Cardiac fibroblast (primary cell): ENCODE measurements at regions not wholly inside any gene's neighbourhood (a gene's known extent, or its start where the extent isn't known, plus 50 kb on each side); places are given as distances from the start of the nearest gene placed in this dataset.
A peak's percentile ranks its signal among the peaks of the same experiment; 100 is the strongest.

ENCODE experiments used
- DNase-seq, 2 donors: peaks; one replicate each; pipeline versions ENCODE4 v3.0.0 to v3.0.0-alpha.2; 2010; ENCODE audit warnings: low read depth in 2 of 2
- H3K4me3 ChIP-seq, 2 donors: replicated peaks in 1 of 2; 1 replicate in 1 of 2; 2 replicates in 1 of 2; pipeline ENCODE4 v1.5.1; 2011; ENCODE audit warnings: low read depth in 2 of 2, low read length in 2 of 2, mild to moderate bottlenecking in 2 of 2, moderate library complexity in 1 of 2
- CTCF ChIP-seq: IDR thresholded peaks from one replicate; pipeline ENCODE4 v1.5.1; 2011; ENCODE audit warnings: low read depth, mild to moderate bottlenecking, low read length, inconsistent platforms

- TF ChIP-seq CTCF = no peak
- no peak overlapping the region for H3K4me3 ChIP-seq
- DNase-seq = peak in 1 of 2 donors; percentile 23
These were observed 534.9 kb downstream of the SOX6 start for GRCh38 chr11:15821451-15821850.

GRCh38 chr11:15824060-15824459 is 532.3 kb downstream of the SOX6 start:
- H3K4me3 ChIP-seq = no peak overlapping the region
- peak in 1 of 2 donors; percentile 15 for DNase-seq
- TF ChIP-seq CTCF = no peak

- no peak for TF ChIP-seq CTCF
- no peak for DNase-seq
- H3K4me3 ChIP-seq = no peak overlapping the region
These were observed 530.2 kb downstream of the SOX6 start for GRCh38 chr11:15825976-15826650.

- TF ChIP-seq CTCF = peak; percentile 67
- H3K4me3 ChIP-seq = no peak overlapping the region
- peak; percentile 33 to 61 for DNase-seq
These were observed 529.5 kb downstream of the SOX6 start for GRCh38 chr11:15826826-15827225.

- no peak for DNase-seq
- TF ChIP-seq CTCF = no peak
- H3K4me3 ChIP-seq = no peak overlapping the region
These were observed 528.0 kb downstream of the SOX6 start for GRCh38 chr11:15828215-15828853.

GRCh38 chr11:15829312-15829711 is 527.0 kb downstream of the SOX6 start:
- no peak for TF ChIP-seq CTCF
- DNase-seq = no peak
- no peak overlapping the region for H3K4me3 ChIP-seq
